NT2/D1 (cell line): ENCODE measurements at regions not wholly inside any gene's neighbourhood (a gene's known extent, or its start where the extent isn't known, plus 50 kb on each side); places are given as distances from the start of the nearest gene placed in this dataset.
"Not testable (repeated sequence)": the region's sequence is repeated elsewhere in the genome, so short reads cannot be mapped to it uniquely, and the experiment has no call there.

Experiments used
- DNase-seq: peaks from one replicate; pipeline ENCODE4 v3.0.0-alpha.2; 2011; ENCODE audit warnings: low read depth, low spot score
- H3K27me3 ChIP-seq: 2 replicates; pipeline ENCODE4 v1.6.0; 2011; ENCODE audit warnings: mild to moderate bottlenecking; ENCODE audit not compliant: insufficient read length, insufficient read depth
- H3K36me3 ChIP-seq: 2 replicates; pipeline ENCODE4 v1.6.1; 2011; ENCODE audit warnings: mild to moderate bottlenecking, low read length, mixed read lengths; ENCODE audit not compliant: insufficient read depth, insufficient read length
- H3K4me1 ChIP-seq: 2 replicates; pipeline ENCODE4 v1.5.1; 2011; ENCODE audit not compliant: insufficient read depth, insufficient read length
- H3K4me3 ChIP-seq: 2 replicates; pipeline ENCODE4 v1.5.1; 2011; ENCODE audit warnings: low read depth; ENCODE audit not compliant: insufficient read length
- H3K9ac ChIP-seq: 2 replicates; pipeline ENCODE4 v1.6.0; 2011; ENCODE audit warnings: low read depth; ENCODE audit not compliant: insufficient read length
- H3K9me3 ChIP-seq: 2 replicates; pipeline ENCODE4 v1.5.1; 2011; ENCODE audit warnings: mild to moderate bottlenecking, low read length; ENCODE audit not compliant: insufficient read depth
- SUZ12 ChIP-seq: IDR thresholded peaks from 2 replicates; pipeline ENCODE4 v1.6.1; 2011; ENCODE audit not compliant: insufficient read length, insufficient read depth; ENCODE audit errors: extremely low read depth
- YY1 ChIP-seq: IDR thresholded peaks from 2 replicates; pipeline ENCODE4 v1.6.1; 2011; ENCODE audit not compliant: insufficient read length, insufficient read depth
- ZNF274 ChIP-seq: IDR thresholded peaks from 2 replicates; pipeline ENCODE4 v1.6.1; 2011; ENCODE audit warnings: mild to moderate bottlenecking, low read depth, low read length

DNA sequence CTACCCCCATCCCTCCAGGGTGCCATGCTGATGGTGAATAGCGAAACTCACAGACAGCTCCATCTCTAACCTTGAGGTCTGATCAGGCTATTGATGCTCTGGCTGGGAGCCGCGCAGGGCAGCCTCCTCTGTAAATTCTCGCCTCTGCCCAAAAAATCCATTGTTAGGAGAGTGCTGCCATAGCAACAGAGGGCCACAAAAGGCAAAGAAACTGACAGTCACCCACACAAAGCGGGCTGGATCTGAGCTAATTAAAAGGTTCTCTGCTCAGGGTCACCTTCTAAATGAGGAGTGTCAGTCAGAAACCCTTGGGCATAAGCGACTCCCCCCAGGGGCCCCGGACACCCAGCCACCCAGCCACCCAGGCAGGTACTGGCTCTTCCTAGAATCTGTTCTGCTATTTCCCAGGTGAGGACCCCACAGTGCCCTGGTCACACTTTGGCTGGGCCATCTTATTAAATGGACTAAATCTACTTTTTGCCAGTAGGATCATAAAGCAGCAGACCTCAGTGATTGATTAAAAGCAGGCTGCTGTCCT, 126.7 kb downstream of the MED10 start:
- TF ChIP-seq SUZ12 (no peak), ZNF274 (no peak), YY1 (no peak)
- Histone ChIP-seq H3K27me3 (no peaks in the 10 kb centered on the region), H3K4me1 (no peaks in the 10 kb centered on the region), H3K9ac (no peak overlapping the region), H3K4me3 (no peak overlapping the region), H3K36me3 (no peaks in the 10 kb centered on the region), H3K9me3 (no peaks in the 10 kb centered on the region)
- no peak for DNase-seq

DNA sequence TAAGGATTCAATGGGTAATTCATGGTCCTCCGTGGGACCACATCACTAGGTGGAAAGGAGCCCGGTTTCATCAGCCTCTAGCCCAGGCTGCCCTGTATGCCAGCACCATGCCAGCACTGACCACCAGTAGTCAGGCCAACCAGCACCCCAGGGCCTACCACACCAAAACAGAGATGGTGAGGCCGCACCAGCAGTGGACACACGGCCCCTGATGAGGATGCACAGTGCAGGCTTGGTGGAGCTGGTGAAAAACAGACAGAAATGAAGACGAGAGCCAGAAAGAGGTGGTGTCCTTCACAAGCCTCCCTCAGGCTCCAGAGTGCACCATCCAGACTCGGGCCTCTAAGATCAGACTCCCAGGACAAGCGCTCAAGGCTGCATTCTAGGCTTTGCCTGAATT, 128.2 kb downstream of the MED10 start:
- Histone ChIP-seq H3K4me1 (no peaks in the 10 kb centered on the region), H3K9ac (no peak overlapping the region), H3K4me3 (no peak overlapping the region), H3K9me3 (no peaks in the 10 kb centered on the region), H3K27me3 (no peaks in the 10 kb centered on the region), H3K36me3 (no peaks in the 10 kb centered on the region)
- no peak for DNase-seq
- TF ChIP-seq SUZ12, result no peak
- TF ChIP-seq YY1, result no peak
- TF ChIP-seq ZNF274, result no peak

DNA sequence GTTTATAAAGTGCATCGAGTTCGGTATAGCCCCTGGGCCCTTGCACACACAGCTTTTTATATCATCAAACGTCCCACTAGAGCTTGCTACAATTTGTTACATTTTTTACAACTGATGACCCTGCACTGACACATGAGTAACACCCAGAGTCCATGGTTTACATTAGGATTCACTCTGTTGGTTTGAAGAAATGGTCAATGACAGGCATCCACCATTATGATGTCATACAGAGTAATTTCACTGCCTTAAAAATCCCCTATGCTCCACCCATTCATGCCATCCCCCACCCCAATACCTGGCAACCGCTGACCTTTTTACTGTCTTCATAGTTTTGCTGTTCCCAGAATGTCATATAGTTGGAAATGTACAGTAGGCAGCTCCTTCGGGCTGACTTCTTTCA, 130.2 kb downstream of the MED10 start:
- DNase-seq, result no peak

DNA sequence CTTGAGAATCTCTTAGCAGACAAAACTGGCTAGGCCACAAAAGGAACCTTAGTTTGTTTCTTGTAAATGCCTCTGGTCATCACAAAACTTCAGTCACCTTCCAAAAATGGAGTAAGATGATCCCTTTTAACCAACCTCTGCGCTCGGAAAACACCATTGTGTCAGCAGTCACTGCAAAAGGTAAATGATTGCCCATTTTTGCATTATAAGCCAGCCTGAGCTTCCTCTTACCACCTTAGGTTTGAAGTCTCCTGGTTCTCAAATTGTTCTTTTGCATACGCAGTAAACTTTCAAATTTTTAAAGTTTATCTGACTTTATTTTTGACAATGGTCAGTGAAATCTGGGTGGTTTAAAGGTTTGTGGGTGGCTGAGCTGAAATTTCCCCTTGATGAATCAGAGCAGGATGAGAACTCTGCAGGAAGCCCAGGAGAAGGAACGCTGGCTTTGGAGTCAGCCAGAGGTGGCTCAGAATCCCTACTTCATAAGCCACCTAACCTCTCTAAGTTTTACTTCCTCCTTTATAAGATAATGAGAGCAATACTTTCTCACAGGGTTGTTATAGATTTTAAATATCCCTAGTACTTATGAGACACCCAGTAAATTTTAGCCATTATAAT, 131.4 kb downstream of the MED10 start:
- DNase-seq, result no peak
- Histone ChIP-seq H3K9me3 (no peaks in the 10 kb centered on the region), H3K4me1 (no peaks in the 10 kb centered on the region), H3K36me3 (no peaks in the 10 kb centered on the region), H3K27me3 (no peaks in the 10 kb centered on the region), H3K9ac (no peak overlapping the region), H3K4me3 (no peak overlapping the region)
- TF ChIP-seq YY1 (no peak), SUZ12 (no peak), ZNF274 (no peak)

More for the DNA sequence above, 130.2 kb downstream of the MED10 start:
- Histone ChIP-seq H3K4me3 (no peak overlapping the region), H3K36me3 (no peaks in the 10 kb centered on the region), H3K9me3 (no peaks in the 10 kb centered on the region), H3K27me3 (no peaks in the 10 kb centered on the region), H3K4me1 (no peaks in the 10 kb centered on the region), H3K9ac (no peak overlapping the region)
- TF ChIP-seq ZNF274, result no peak
- TF ChIP-seq YY1, result no peak
- no peak for TF ChIP-seq SUZ12

DNA sequence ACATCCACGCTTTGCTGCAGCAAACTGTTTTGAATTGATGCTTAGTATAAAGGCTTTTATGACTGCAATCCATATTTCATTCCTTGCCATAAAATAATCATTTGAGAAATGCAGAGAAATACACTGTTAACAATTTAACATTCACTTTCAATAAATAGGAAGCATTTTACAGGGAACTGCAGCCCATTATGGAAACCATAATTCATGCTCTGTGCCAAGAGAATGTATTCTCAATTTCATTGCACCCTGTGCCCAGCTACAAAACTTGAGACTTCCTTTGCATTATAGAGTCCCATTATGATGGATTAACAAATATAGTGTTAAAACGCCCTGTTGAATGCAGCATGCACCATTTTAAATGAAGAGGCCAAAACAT, 134.0 kb downstream of the MED10 start:
- no peaks in the 10 kb centered on the region for H3K27me3 ChIP-seq
- peaks cover 15% of the 10 kb centered on the region; the same call in 1 of the 2 replicates for H3K9me3 ChIP-seq
- H3K4me3 ChIP-seq, result no peak overlapping the region
- TF ChIP-seq YY1, result no peak
- TF ChIP-seq ZNF274, result no peak
- TF ChIP-seq SUZ12, result no peak
- H3K36me3 ChIP-seq, result no peaks in the 10 kb centered on the region
- H3K4me1 ChIP-seq, result no peaks in the 10 kb centered on the region
- H3K9ac ChIP-seq, result no peak overlapping the region
- DNase-seq, result no peak

DNA sequence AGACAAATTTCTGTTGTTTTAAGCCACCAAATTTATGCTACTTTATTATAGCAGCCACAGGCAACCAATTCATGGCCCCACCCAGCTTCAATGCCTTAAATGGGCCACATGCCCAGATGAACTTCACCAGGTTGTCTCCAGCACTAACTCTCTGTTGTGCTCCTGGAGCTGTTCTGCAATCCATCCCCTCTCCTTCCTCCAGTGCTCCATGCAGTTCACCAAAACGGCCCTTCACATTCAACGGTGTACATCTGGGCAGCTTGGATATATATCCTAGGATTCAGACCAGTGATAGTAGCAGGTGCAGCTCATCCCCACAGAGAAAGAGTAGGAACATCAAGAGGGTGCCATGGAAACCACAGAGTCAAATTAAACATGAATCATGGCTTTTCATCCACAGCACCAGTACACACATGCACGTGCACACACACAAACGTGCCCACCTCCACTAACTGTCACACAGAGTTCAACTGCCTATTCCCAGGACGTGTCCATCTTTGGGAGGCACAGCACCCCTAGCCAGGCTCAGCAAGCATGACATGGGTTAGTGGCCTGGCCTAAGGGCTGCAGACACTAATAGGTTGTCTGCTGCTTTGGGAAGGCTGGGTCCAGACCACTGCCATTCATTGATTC, 134.5 kb downstream of the MED10 start:
- no peak for DNase-seq

DNA sequence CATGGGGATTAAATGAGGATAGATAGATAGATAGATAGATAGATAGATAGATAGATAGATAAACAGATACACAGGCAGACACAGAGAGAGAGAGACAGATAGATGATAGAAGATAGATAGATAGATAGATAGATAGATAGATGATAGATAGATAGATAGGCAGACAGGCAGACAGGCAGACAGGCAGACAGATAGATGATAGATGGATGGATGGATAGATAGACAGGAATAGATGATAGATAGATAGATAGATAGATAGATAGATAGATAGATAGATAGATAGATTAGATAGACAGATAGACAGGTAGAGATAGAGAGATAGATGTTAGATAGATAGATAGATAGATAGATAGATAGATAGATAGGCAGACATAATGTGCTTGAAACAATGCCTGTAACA, 137.3 kb downstream of the MED10 start:
- not testable (repeated sequence) for H3K4me1 ChIP-seq, DNase-seq, H3K4me3 ChIP-seq, H3K27me3 ChIP-seq, H3K9ac ChIP-seq, H3K36me3 ChIP-seq
- peaks cover 15% of the 10 kb centered on the region; the same call in 1 of the 2 replicates for H3K9me3 ChIP-seq

More for the DNA sequence above, 134.5 kb downstream of the MED10 start:
- no peaks in the 10 kb centered on the region for H3K4me1 ChIP-seq
- H3K9ac ChIP-seq, result no peak overlapping the region
- H3K27me3 ChIP-seq, result no peaks in the 10 kb centered on the region
- no peak for TF ChIP-seq ZNF274
- TF ChIP-seq SUZ12, result no peak
- TF ChIP-seq YY1, result no peak
- peaks cover 15% of the 10 kb centered on the region; the same call in 1 of the 2 replicates for H3K9me3 ChIP-seq
- H3K4me3 ChIP-seq, result no peak overlapping the region
- no peaks in the 10 kb centered on the region for H3K36me3 ChIP-seq
